ENCODE measurements at regions not wholly inside any gene's neighbourhood (a gene's known extent, or its start where the extent isn't known, plus 50 kb on each side); places are given as distances from the start of the nearest gene placed in this dataset.
A peak's percentile ranks its signal among the peaks of the same experiment; 100 is the strongest.

- DNase-seq (ENCODE audit: extremely low read depth, low read depth) = no peak
- no peak for TF ChIP-seq CTCF (IDR thresholded peaks at IDR 0.05; ENCODE audit: low read depth, low read length)
Observed at GRCh38 chr12:54765652-54766051, 88.7 kb upstream of the MUCL1 start.

GRCh38 chr12:54762390-54762789, 91.9 kb upstream of the MUCL1 start:
- TF ChIP-seq CTCF (IDR thresholded peaks at IDR 0.05; ENCODE audit: low read depth, low read length) = no peak
- no peak for DNase-seq (ENCODE audit: extremely low read depth, low read depth)

GRCh38 chr12:54759751-54760150, 94.6 kb upstream of the MUCL1 start:
- no peak for DNase-seq (ENCODE audit: extremely low read depth, low read depth)
- no peak for TF ChIP-seq CTCF (IDR thresholded peaks at IDR 0.05; ENCODE audit: low read depth, low read length)

- no peak for DNase-seq (ENCODE audit: extremely low read depth, low read depth)
- no peak for TF ChIP-seq CTCF (IDR thresholded peaks at IDR 0.05; ENCODE audit: low read depth, low read length)
Observed at GRCh38 chr12:54751493-54751892, 102.8 kb upstream of the MUCL1 start.

- peak; percentile 75 for TF ChIP-seq CTCF (IDR thresholded peaks at IDR 0.05; ENCODE audit: low read depth, low read length)
- DNase-seq (ENCODE audit: extremely low read depth, low read depth) = peak; percentile 15
Observed at GRCh38 chr12:54749191-54749818, 101.1 kb upstream of the DCD start.

- DNase-seq (ENCODE audit: extremely low read depth, low read depth) = no peak
- TF ChIP-seq CTCF (IDR thresholded peaks at IDR 0.05; ENCODE audit: low read depth, low read length) = no peak
Observed at GRCh38 chr12:54744590-54744989, 96.4 kb upstream of the DCD start.

- DNase-seq (ENCODE audit: extremely low read depth, low read depth) = no peak
- no peak for TF ChIP-seq CTCF (IDR thresholded peaks at IDR 0.05; ENCODE audit: low read depth, low read length)
Observed at GRCh38 chr12:54740882-54741281, 92.7 kb upstream of the DCD start.

All from AG09319 (cell line).